ENCODE measurements at regions not wholly inside any gene's neighbourhood (a gene's known extent, or its start where the extent isn't known, plus 50 kb on each side); places are given as distances from the start of the nearest gene placed in this dataset.

DNA sequence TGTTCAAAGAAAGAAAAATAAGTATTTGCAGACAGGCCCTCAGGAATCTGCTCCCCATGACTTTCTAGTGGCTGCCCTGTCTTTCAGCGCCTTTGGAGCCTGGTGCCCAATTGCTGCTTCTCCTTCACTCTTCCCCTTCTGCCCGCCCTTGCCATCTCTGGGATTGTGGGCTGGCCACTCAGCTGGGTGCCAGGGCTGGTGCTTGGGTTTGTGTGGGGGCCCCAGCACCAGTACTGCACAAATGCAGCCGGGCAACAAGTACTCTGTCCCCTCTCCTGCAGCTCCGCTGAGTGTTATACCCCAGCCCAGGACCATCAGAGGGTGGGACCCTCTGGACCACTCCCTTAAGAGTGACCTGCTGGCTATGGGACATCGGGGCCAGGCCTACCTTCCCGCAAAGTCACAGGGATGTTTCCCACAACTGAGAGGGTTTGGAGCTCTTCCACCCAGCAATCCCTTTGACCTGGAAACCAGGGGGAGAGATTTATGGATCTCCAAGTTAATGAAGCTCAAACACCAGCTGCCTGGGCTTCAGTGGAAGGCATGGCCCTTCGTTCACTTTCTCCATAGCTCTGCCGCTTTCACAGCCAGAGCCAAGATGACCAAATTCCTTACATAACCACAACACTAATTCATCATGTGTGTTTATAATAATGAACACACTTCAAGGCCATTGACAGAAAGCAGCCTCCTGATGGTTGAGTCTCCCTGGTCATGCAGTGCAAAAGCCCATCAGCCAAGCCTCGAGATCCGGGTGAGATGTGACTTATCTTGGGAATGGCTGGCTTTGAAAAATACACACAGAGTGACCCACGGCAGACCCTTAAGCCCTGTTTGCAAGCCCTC is 313.9 kb upstream of the ZNF32 start:
- no peaks in the 10 kb centered on the region for H3K36me3 ChIP-seq
- TF ChIP-seq POLR2A (IDR thresholded peaks at IDR 0.05) (no peak), POLR2AphosphoS5 (IDR thresholded peaks at IDR 0.05) (no peak), CTCF (IDR thresholded peaks at IDR 0.05 in 8 of 11, conservative IDR thresholded peaks at IDR 0.05 in 3 of 11) (no peak)
- no peaks in the 10 kb centered on the region for H3K9me3 ChIP-seq
- 81 to 94% (median 88%) methylated on average over 9 to 11 of the region's 11 CpGs for WGBS, 5 donors
- no peak overlapping the region for H3K4me3 ChIP-seq
- peaks cover 0 to 17% (median 8%) of the 10 kb centered on the region in 6 donors for H3K4me1 ChIP-seq
- no peak overlapping the region for H3K27ac ChIP-seq
- H3K27me3 ChIP-seq (replicated peaks in 1 of 7) = peaks cover 0 to 10% (median 0%) of the 10 kb centered on the region in 7 donors
- intact Hi-C loops (cut with DNase I; ENCODE audit: low total_unique reads) = no loop called here
- DNase-seq = peak; percentile 41

- Histone ChIP-seq H3K36me3 (no peaks in the 10 kb centered on the region), H3K9me3 (no peaks in the 10 kb centered on the region), H3K27ac (no peak overlapping the region), H3K27me3 (replicated peaks in 1 of 7) (peaks cover 0 to 10% (median 0%) of the 10 kb centered on the region in 7 donors), H3K4me1 (peaks cover 0 to 17% (median 8%) of the 10 kb centered on the region in 6 donors), H3K4me3 (no peak overlapping the region)
- no peak for TF ChIP-seq CTCF (IDR thresholded peaks at IDR 0.05 in 8 of 11, conservative IDR thresholded peaks at IDR 0.05 in 3 of 11)
- TF ChIP-seq POLR2A (IDR thresholded peaks at IDR 0.05) = no peak
- no peak for TF ChIP-seq POLR2AphosphoS5 (IDR thresholded peaks at IDR 0.05)
- intact Hi-C loops (cut with DNase I; ENCODE audit: low total_unique reads) = no loop called here
- WGBS, 5 donors = 78 to 86% (median 81%) methylated on average over 13 to 15 of the region's 15 CpGs
- DNase-seq = peak; percentile 46
Observed at GRCh38 chr10:43961523-43962345, 313.1 kb upstream of the ZNF32 start.

GRCh38 chr10:43960981-43961380 is 312.3 kb upstream of the ZNF32 start:
- H3K27me3 ChIP-seq (replicated peaks in 1 of 7) = peaks cover 0 to 17% (median 0%) of the 10 kb centered on the region in 7 donors
- H3K27ac ChIP-seq = no peak overlapping the region
- intact Hi-C loops (cut with DNase I; ENCODE audit: low total_unique reads) = no loop called here
- H3K4me3 ChIP-seq = no peak overlapping the region
- no peak for TF ChIP-seq POLR2AphosphoS5 (IDR thresholded peaks at IDR 0.05)
- no peak for TF ChIP-seq POLR2A (IDR thresholded peaks at IDR 0.05)
- TF ChIP-seq CTCF (IDR thresholded peaks at IDR 0.05 in 8 of 11, conservative IDR thresholded peaks at IDR 0.05 in 3 of 11) = no peak
- peak; percentile 13 for DNase-seq
- WGBS, 5 donors = 76 to 94% (median 88%) methylated on average over 4 of the region's 4 CpGs
- H3K36me3 ChIP-seq = no peaks in the 10 kb centered on the region
- H3K9me3 ChIP-seq = no peaks in the 10 kb centered on the region
- peaks cover 0 to 17% (median 8%) of the 10 kb centered on the region in 6 donors for H3K4me1 ChIP-seq

DNA sequence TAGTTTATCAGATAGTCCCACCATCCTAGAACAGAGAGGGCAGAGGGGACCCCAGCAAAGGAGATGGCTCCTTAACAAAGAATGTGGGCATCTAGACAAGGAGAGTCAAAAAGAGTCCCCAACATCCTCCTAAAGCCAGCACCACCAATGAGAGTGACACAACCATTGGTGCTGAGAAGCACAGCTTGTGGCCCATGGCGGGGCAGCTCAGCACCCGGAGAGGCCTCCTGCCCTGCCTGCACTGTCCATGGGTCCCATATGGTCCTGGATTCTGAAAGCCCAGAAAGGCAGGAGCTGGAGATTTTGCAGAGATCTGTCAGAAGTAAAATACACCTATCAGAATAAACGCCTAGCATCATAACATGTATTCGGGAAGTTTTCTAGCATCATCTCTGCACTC is 311.8 kb upstream of the ZNF32 start:
- no peaks in the 10 kb centered on the region for H3K9me3 ChIP-seq
- H3K4me1 ChIP-seq = peaks cover 0 to 17% (median 8%) of the 10 kb centered on the region in 6 donors
- WGBS, 5 donors = 83 to 98% (median 91%) methylated on average over 4 of the region's 4 CpGs
- no peak for TF ChIP-seq POLR2A (IDR thresholded peaks at IDR 0.05)
- TF ChIP-seq CTCF (IDR thresholded peaks at IDR 0.05 in 8 of 11, conservative IDR thresholded peaks at IDR 0.05 in 3 of 11) = no peak
- no peak for TF ChIP-seq POLR2AphosphoS5 (IDR thresholded peaks at IDR 0.05)
- DNase-seq = peak; percentile 43
- H3K36me3 ChIP-seq = no peaks in the 10 kb centered on the region
- H3K4me3 ChIP-seq = no peak overlapping the region
- H3K27ac ChIP-seq = no peak overlapping the region
- intact Hi-C loops (cut with DNase I; ENCODE audit: low total_unique reads) = no loop called here
- peaks cover 0 to 17% (median 0%) of the 10 kb centered on the region in 7 donors for H3K27me3 ChIP-seq (replicated peaks in 1 of 7)
